GM21447 (cell line): ENCODE measurements at regions not wholly inside any gene's neighbourhood (a gene's known extent, or its start where the extent isn't known, plus 50 kb on each side); places are given as distances from the start of the nearest gene placed in this dataset.

Experiments used
- ATAC-seq: cut with Tn5 transposase; IDR thresholded peaks from one replicate; pipeline ENCODE4 v1.9.1; 2021; ENCODE audit not compliant: unreplicated experiment

DNA sequence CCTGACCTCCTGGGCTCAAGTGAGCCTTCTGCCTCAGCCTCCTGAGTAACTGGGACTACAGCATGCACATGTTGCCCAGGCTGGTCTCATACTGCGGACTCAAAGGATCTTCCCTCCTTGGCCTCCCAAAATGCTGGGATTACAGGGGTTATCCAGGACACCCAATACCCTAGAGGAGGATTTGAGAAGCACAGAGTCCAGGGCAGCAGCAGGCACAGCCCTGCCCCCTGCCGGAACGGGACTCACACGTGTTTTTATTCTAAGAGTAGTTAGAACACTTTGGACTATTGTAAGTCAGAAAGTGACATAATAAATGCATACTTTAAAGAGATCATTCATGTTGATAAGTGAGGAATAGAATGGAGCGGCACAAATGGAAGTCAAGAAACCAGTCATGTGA, 80.2 kb downstream of the C6orf118 start:
- ATAC-seq, result no peak

DNA sequence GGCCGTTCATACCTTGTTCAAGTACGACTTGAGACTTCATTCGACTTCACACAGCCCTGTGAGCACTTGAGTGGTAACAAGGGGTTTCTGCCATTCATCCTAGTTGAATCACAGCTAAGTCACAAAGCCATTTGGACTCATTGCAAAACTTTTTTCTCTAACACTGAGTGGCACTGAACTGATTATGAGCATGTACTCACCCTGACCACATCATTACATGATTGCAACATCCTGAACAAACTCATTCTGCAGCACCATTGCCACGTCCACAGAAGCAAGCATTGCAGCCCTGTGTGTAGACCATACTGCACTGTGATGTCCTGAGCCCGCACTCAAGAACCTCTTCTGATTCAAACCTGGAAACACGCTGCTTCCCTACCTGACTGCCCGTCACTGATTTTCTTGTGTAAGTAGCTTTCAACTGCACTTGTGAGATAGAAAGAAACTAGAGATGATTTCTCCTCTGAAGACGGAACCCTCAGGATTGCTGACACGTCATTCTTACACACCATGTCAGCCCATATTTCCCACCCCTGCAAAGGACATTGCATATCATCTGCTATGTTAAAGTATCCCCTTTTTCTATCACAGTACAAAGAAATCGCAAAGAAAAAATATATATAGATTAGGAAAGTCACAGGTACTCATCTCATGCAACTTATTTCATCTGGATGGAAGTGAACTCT, 81.6 kb downstream of the C6orf118 start:
- no peak for ATAC-seq

DNA sequence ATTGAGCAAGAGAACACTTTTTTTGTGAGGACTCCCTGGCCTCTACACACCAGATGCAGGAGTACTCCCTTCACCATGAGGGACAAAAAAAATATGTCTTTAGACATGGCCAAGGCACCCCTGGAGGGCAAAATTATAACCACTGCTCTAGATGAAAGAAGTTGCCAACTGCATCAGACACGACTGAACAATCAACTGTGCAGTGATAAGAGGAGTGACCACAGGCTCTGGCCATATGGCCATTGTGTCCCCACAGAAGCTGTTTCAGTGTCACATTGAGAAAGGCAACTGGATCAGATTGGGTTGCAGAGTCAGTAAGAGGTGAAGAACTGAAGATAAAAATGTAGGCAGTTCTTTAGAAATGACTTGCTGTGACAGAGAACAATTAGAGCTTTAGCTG, 85.7 kb downstream of the C6orf118 start:
- no peak for ATAC-seq

DNA sequence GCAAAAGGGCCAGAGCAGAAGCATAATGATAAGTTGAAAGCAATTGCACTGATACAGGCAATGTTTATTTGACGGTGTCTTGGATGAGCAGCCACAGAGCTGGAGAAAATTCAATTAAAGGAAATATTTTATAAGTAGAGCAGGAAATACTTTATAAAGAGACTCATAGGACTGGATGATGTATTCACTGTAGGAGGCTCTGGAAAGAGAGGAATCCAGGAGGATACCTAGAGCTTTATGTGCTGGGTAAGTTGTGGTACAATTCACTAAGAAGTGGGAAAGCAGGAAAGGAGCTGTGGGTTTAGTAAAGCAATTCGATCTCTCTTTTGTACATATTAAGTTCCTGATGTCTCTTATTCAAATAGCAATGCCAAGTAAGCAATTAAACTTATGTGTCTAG, 86.3 kb downstream of the C6orf118 start:
- no peak for ATAC-seq

DNA sequence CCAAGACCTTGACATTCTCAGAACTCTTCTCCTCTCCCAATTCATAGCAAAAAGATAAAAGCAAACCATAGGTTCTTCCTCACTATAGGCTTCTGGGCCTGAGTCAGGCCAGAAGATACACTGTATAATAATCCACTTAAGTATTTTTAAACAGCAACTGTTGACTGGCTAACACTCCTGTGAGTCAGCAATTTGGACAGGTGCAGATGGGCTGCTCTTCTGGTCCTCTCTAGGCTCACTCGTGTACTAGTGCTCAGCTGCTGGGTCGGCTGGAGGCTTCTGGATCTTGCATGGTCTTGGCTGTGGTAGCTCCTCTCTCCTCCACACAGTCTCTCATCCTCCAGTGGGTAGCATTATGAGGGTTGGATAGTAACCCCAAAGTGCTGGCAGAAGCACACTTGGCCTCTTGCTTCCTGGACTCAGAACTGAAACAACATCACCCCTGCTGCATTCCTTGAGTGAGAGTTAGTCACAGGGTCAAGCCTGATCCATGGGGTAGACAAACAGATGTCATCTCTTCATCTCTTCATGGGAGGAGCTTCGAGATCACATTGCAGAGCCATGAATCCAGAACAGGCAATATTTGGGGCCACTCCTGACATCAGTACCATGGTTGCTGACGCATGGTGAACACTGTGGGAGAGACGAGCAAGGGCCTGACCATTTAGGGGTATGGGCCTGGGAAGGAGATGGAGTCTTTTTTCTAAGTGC, 86.9 kb downstream of the C6orf118 start:
- ATAC-seq, result no peak

DNA sequence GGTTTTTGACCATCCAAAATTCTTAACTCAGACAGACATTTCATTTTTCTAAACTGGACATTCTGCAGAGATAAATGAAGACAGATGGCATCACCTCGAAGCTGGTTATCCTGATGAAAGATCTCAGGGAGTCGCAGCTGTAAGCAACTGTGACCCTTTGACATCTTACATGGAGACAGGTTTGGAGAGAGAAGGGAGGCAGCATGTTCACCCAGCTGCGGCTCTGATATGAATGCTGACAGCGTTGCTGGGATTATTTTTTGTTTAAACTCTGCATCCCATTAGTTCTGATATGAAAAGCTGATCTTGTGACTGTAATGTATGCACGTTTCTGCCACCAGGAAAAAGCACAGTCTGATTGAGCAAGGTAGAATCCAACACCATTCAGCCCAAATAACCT, 89.4 kb downstream of the C6orf118 start:
- ATAC-seq, result no peak

DNA sequence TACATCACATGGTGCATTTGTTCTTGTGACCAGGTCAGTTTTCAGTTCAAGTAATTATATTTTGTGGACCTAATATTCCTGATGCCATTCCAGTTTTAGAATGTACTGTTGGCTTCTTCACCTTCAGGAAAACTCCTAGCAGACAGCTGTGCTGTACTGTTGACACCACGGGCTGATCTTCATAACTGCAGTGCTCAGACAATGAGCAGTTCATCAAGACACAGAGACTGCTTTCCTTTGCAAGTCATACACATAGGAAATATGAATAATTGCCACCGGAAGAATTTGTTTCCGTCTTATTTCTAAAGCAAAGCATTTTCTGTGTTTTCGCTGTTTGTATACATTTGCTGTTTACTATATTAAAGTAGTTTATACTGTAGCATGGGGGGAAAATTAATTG, 89.8 kb downstream of the C6orf118 start:
- ATAC-seq, result no peak

DNA sequence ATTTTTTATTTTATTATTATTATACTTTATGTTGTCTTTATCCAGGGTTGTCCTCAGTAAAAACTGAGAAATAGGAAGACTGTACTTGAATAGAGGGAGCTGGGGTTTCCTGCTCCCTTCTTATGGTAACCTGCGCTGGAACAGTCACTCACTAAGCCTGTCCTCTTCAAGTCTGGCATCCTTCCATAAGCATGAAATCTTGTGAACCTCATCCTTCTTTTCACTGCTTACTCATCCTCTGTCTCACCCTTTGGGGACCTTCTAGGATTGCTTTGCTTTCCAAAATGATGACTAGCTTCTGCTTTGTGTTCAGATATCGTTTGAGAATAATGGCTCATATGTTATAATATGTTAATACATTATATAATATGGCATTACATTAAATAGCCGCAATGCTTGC, 90.6 kb downstream of the C6orf118 start:
- ATAC-seq, result no peak

DNA sequence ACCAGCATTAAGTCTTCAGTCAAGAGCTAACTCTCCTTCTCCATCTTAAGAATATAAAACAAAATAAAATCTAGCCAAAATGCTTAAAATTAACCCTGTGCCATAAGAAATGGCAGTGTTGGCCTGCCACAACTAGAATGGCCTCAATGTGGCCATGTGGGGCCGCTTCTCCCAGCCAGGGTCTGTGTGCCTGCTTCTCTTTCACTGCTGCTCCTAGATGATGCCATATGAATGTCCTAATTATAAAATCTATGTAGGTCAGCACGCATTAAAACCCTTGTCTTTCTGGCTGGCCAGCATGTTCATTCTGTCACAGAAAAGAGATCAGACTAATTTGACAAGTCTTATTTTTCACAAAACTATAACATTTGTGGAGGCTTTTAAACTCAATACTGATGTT, 102.6 kb downstream of the C6orf118 start:
- ATAC-seq, result no peak

DNA sequence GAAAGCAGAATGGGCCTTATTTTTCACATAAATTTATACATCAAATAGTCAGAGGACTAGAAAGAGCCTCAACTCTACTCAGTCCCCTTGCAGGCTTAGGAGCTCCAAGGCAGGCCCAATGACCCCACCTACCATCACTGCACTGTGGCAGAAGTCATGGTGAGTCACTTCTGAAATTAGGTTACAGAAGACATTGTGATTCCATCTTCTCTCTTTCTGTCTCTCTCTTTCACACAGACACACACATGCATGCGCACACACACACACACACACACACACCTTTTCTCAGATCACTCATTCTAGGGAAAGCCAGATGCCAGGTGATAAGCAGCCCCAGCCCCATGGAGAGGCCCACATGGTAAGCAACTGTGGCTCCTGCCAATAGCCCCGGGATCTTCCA, 103.8 kb downstream of the C6orf118 start:
- ATAC-seq, result no peak

DNA sequence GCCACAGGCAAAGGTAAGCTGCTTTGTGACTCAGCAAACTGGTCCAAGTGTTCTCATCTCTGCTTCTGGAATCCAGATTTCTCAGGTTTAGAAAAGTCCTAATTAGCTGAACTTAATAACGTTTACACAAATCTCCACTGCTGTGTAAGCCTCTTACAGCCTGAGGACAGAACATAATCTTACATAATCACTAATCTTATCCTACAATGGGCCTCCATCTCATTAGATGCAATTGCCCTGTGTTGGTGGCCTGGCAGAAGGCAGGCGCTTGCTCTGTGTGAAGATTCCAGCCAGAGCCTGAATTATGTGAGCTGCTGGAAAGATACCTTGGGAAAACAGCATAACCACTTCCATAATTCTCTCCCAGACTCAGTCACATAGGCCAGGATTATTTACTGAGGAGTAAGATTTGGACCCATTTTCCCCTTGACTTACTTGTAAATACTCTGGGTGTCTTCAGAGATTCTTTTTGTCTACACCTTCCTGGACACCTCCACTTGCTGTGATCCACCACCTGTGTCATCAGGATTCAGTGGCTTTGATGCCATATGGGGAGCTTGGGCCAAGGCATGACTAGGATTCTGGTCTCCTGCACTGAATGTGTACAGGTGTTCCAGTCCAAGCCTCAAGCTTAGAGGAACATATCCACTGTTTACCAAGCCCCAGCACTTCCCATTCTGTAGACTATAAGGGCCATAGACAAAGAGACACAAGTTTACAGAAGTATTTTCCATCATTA, 104.4 kb downstream of the C6orf118 start:
- no peak for ATAC-seq

DNA sequence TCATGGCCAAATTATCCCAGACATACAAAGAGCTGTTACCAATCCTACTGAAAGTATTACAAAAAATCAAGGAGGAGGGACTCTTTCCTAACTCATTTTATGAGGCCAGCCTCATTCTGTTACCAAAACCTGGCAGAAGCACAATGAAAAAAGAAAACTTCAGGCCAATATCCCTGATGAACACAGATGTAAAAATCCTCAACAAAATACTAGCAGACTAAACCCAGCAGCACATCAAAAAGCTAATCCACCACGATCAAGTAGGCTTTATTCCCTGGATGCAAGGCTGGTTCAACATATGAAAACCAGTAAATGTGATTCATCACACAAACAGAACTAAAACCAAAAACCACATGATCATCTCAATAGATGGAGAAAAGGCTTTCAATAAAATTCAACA, 109.2 kb downstream of the C6orf118 start:
- no peak for ATAC-seq

DNA sequence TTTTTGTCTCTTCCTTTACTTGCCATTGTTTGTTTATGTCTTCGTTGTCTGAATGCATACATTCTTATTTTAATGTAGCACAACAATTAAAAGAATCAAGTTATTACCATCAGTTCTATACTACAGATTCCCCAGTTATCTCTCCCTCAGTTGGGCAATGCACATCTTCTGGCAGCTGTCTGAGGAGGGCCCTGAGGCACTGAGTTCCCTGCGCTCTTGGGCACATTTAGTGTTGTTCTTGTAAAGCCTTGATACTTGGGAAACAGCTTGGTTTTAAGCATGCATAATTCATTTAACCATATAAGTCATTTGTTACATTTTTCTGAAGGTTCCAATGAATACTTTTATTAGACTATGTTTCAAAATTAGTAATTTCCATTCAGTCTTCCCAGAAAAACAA, 117.9 kb downstream of the C6orf118 start:
- no peak for ATAC-seq

DNA sequence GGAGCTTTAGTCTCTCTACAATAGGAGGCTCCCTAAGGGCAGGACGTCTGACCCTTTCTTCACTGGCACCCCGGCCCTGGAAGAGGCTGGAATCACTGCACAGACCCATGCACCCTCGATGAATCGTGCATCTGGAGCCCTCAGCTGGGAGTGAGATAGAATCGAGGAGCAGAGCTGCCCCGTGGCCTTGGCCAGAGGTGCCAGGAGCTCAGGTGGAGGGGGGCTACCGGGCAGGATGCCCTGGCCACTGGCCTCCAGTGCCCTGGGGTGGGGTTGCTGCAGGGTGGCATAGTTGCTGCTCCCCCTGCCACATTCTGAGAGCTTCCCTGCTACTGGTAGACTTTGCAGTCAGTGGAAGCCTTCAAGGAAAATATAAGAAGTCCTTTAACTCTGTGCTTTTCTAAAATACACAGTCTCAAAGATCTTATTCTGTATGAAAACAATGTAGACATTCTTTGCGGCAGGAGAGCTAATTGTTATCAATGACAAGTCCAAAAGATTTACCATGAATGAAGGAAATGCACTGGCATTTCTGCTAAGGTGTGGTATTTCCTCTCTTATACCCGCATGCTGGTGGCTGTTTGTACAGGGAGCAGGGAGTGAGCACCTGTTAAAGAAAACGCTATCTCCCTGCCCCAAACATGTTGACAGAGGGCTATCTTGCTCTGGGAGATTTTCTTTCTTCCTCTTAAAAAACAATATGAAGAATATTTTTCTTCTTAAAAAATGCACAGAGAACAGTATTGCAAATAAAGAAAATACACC, 122.8 kb downstream of the C6orf118 start:
- ATAC-seq, result no peak

DNA sequence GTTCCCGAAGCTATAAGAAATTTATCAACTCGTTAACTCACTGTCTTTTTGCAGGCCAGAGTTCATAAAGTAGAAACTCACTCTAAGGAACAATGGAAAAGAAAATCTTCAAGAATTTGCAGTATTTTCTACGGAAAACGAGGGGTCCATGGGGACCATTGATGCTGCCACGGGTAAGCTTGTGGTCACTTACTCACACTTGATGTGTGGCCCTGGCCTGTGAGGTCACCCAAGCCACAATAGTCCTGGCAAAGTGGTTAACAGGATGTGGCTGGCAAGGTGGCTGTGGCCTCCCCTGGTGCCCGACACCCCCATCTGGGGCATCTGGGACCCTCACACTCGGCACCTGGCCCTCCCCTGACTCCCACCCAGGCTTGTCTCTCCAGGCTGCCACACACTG, 123.4 kb downstream of the C6orf118 start:
- no peak for ATAC-seq

DNA sequence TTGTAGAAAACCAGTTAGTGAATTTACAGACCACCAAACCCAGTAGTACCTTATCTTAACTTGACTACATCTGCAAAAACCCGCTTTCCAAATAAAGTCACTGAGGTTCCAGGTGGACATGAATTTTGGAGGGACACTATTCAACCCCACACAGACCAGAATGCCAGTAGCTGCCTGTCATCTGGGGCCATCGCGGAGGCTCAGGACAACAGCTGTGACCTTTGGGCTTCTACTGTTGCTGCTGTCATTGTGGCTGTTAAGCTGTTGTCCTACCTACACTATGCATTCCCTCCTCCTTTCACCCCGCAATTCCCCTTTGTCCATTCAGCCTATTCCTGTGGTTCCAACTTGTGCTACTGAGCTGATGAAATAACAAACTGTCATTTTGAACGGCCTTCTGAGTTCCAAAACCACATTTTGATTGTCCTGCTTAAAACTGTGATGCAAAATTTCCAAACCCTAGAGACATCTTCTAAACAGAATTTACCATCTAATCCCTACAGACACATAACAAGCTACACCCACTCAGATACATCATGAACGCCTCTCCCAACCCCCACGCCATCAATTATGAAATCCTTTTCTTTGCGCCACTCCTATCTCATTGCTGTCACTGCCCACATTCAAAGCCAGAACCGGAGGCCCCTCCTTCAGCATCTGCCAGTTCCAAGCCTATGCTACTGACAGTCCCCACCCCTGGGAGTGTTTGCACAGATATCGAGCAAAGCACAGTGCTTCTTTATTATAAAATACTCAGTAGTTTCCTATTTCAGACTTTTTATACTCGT, 125.0 kb downstream of the C6orf118 start:
- ATAC-seq, result no peak

DNA sequence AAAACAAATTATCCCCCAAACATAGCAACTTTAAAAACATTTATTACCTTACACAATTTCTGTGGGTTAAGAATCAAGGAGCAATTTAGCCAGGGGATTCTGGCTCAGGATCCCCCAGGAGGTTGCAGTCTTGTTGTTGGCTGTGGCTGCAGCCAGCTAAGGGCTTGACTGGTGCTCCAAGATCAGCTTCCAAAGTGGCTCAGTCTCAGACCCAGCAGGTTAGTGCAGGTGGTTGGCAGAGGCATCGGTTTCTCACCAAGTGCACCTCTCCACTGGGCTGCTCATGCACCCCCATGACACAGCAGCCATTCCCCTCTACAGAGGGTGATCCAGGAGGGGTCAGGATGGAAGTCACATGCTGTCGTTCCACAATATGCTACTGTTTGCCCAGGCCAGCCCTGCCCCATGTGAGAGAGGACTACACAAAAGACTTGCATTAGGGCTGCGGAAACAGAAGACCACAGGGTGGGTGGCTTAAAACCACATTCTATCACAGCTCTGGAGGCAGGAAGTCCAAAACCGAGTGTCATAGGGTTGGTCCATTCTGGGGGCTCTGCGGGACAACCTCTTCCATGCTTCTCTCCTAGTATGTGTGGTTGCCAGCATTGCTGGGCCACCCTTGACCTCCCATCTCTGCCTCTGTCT, 125.8 kb downstream of the C6orf118 start:
- ATAC-seq, result no peak

DNA sequence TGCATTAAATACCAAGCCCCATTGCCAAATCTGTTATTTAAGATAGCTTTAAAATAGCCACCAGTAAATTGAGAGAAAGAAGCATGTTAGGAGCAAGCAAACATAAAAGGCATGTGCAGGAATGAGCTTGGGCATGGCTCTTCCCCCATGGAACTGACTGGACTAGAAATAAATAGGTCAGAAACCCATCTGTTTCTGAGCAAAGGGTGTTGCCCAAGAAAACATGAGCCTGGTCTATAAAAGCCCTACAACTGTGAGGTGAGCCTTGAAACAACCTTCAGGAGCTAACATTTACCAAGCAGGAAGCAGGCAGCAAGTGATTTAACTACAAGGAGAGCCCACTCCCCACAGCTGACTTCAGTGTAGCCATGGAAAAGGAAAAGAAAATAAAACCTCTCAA, 126.3 kb downstream of the C6orf118 start:
- no peak for ATAC-seq

DNA sequence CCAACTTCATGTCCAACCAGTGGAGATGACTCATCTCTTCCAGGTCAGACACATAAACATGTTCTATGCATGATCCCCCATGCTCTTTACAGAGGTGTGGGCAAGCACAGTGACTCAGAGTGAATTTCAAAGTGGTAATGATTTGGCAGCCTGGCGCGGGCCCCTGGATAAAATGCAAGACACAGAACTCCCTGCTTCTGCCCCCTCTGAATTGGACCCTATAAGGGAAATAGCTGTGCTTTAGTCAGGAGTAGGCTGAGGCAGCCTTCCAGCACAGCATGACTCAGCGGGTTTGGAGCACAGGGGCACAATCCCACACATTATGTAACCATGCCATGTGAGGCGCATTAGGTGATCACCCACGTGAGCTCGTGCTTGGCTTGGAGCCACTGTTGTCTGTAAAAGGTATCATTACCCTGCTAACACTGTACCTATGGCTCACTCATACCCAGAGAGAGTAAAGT, 127.4 kb downstream of the C6orf118 start:
- no peak for ATAC-seq

DNA sequence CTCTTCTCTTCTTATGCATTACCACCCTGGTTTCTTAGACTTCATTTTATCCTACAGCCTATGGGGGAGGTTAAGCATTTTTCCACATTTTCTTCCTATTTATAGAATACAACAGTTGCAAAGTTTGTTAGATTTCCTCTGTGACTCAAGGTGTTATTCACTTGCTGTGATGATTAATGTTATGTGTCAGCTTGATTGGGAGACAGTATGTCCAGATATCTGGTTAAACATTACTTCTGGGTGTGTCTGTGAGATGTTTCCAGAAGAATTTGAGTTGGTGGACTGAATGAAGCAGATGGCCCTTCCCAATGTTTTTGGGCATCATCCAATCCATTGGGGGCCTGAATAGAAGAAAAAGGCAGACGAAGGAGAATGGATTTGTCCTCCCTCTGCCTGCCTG, 131.3 kb downstream of the C6orf118 start:
- no peak for ATAC-seq
